ENCODE measurements at regions not wholly inside any gene's neighbourhood (a gene's known extent, or its start where the extent isn't known, plus 50 kb on each side); places are given as distances from the start of the nearest gene placed in this dataset.

DNA sequence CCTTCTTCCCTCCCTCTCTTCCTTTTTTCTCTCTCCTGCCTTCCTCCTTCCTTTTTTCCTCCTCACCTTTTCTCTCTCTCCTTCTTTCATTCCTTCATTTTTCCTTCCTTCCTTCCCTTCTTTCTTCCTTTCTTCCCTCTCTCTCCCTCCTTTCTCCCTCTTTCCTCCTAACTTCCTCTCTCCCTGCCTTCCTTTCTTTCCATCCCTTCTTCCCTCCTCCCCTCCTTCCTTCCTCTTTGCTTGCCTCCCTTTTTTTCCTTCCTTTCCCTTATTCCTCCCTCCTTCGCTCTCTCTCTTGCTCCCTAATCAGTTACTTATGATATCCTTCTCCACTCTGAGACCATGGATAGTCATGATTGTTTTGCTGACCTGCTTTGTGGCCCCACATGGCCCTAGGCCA lies 56.7 kb upstream of the PUDP start:
- no peak for DNase-seq (ENCODE audit: low spot score)
- Mint-ChIP-seq H3K27me3 (ENCODE audit: unreplicated experiment) (peaks cover 2% of the 10 kb centered on the region), H3K9me3 (ENCODE audit: unreplicated experiment) (no peaks in the 10 kb centered on the region), H3K27ac (ENCODE audit: unreplicated experiment) (no peak overlapping the region), H3K36me3 (ENCODE audit: low read depth, unreplicated experiment) (no peaks in the 10 kb centered on the region), H3K4me3 (ENCODE audit: unreplicated experiment) (no peak overlapping the region), H3K4me1 (ENCODE audit: unreplicated experiment) (peaks cover 2% of the 10 kb centered on the region)
- TF ChIP-seq, protein P1, sequence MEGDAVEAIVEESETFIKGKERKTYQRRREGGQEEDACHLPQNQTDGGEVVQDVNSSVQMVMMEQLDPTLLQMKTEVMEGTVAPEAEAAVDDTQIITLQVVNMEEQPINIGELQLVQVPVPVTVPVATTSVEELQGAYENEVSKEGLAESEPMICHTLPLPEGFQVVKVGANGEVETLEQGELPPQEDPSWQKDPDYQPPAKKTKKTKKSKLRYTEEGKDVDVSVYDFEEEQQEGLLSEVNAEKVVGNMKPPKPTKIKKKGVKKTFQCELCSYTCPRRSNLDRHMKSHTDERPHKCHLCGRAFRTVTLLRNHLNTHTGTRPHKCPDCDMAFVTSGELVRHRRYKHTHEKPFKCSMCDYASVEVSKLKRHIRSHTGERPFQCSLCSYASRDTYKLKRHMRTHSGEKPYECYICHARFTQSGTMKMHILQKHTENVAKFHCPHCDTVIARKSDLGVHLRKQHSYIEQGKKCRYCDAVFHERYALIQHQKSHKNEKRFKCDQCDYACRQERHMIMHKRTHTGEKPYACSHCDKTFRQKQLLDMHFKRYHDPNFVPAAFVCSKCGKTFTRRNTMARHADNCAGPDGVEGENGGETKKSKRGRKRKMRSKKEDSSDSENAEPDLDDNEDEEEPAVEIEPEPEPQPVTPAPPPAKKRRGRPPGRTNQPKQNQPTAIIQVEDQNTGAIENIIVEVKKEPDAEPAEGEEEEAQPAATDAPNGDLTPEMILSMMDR (IDR thresholded peaks at IDR 0.05; ENCODE audit: unreplicated experiment): no peak

DNA sequence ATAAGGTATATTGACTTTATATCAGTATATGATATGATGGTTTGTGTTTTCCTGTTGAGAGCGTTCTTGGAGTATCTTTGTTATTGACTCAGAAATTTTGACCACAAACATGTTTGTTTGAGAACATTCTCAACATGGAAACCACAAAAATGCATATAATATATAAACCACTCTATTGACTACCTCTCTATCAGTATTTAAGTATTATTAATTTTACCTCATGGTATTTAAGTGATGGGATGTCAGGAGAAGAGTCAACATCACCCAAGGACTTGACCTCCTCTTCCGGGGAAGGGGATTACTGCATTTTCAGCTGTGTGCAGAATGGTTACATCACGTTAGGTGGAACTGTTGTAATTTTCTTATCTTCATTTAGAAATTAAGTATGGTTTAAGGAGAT lies 54.3 kb upstream of the PUDP start:
- H3K9me3 Mint-ChIP-seq (ENCODE audit: unreplicated experiment): no peaks in the 10 kb centered on the region
- H3K4me1 Mint-ChIP-seq (ENCODE audit: unreplicated experiment): peaks cover under 1% of the 10 kb centered on the region
- peaks cover 2% of the 10 kb centered on the region for H3K27me3 Mint-ChIP-seq (ENCODE audit: unreplicated experiment)
- no peaks in the 10 kb centered on the region for H3K36me3 Mint-ChIP-seq (ENCODE audit: low read depth, unreplicated experiment)
- no peak for DNase-seq (ENCODE audit: low spot score)
- no peak overlapping the region for H3K4me3 Mint-ChIP-seq (ENCODE audit: unreplicated experiment)
- TF ChIP-seq, protein P1 (IDR thresholded peaks at IDR 0.05; ENCODE audit: unreplicated experiment): no peak
- H3K27ac Mint-ChIP-seq (ENCODE audit: unreplicated experiment): no peak overlapping the region

DNA sequence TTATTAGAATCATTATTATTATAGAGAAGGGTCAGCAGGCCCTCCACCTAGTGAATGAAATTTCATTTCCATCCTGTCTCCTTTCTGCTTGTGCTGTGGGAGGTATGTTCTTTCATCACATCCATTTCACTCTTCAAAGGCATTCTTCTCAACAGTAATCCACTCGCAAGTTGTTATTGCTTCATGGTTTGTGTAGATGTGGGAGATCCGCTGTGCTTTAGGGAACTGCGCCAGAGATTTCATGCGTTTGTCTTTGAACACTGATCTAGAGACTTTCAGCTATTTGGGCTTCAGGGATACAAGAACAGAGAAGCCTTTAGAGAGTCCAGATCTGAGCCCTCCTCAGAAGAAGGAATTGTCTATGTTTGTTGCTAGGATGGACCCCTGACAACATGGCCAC lies 53.5 kb upstream of the PUDP start:
- no peaks in the 10 kb centered on the region for H3K9me3 Mint-ChIP-seq (ENCODE audit: unreplicated experiment)

DNA sequence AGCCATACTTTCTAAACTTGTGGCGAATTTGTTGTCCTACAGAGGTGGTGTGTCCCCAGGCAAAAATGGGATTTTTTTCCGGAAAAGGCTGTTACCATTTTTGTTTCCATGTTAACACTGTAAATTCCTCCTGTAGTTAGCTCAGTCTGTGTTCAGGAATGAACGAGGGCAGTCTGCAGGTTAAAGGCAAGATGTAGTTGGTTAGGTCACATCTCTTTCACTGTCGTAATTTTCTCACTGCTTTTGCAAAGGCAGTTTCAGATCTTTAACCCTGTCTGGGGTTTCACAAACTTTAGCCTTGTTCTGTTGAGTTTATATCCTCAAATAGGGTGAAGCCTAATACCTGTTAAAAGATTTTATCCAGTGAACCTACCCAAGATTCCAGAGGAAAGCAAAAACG lies 50.5 kb upstream of the PUDP start:
- H3K27me3 Mint-ChIP-seq (ENCODE audit: unreplicated experiment): no peaks in the 10 kb centered on the region
- H3K4me1 Mint-ChIP-seq (ENCODE audit: unreplicated experiment): no peaks in the 10 kb centered on the region
- DNase-seq (ENCODE audit: low spot score): no peak
- no peaks in the 10 kb centered on the region for H3K9me3 Mint-ChIP-seq (ENCODE audit: unreplicated experiment)
- H3K27ac Mint-ChIP-seq (ENCODE audit: unreplicated experiment): no peak overlapping the region
- H3K4me3 Mint-ChIP-seq (ENCODE audit: unreplicated experiment): no peak overlapping the region
- H3K36me3 Mint-ChIP-seq (ENCODE audit: low read depth, unreplicated experiment): no peaks in the 10 kb centered on the region
- TF ChIP-seq, protein P1 (IDR thresholded peaks at IDR 0.05; ENCODE audit: unreplicated experiment): no peak

More for the DNA sequence above, 53.5 kb upstream of the PUDP start:
- TF ChIP-seq, protein P1 (IDR thresholded peaks at IDR 0.05; ENCODE audit: unreplicated experiment): no peak
- Mint-ChIP-seq H3K4me1 (ENCODE audit: unreplicated experiment) (no peaks in the 10 kb centered on the region), H3K36me3 (ENCODE audit: low read depth, unreplicated experiment) (no peaks in the 10 kb centered on the region), H3K4me3 (ENCODE audit: unreplicated experiment) (no peak overlapping the region), H3K27me3 (ENCODE audit: unreplicated experiment) (peaks cover 2% of the 10 kb centered on the region), H3K27ac (ENCODE audit: unreplicated experiment) (no peak overlapping the region)
- DNase-seq (ENCODE audit: low spot score): no peak

All from endothelial cell (in vitro differentiated cells).